Neutrophil (primary cell): ENCODE measurements at regions not wholly inside any gene's neighbourhood (a gene's known extent, or its start where the extent isn't known, plus 50 kb on each side); places are given as distances from the start of the nearest gene placed in this dataset.
"Not testable (repeated sequence)": the region's sequence is repeated elsewhere in the genome, so short reads cannot be mapped to it uniquely, and the experiment has no call there.

Source experiments
- H3K27ac ChIP-seq: fragments of 200-600 bp; sonication (generic); 2 replicates; pipeline ENCODE4 v1.5.1; 2016; ENCODE audit warnings: mild to moderate bottlenecking, moderate library complexity
- H3K27me3 ChIP-seq: fragments of 200-600 bp; sonication (generic); 2 replicates; pipeline ENCODE4 v1.6.0; 2016; ENCODE audit warnings: mild to moderate bottlenecking
- H3K36me3 ChIP-seq: fragments of 200-600 bp; sonication (generic); 2 replicates; pipeline ENCODE4 v1.5.1; 2017
- H3K4me1 ChIP-seq, 2 experiments: fragments of 200-600 bp in 1 of 2; sonication (generic) in 1 of 2; 1 replicate in 1 of 2; 2 replicates in 1 of 2; pipeline versions ENCODE4 v1.5.1 to v1.6.1; 2013 to 2016; ENCODE audit warnings: low read depth in 1 of 2, low read length in 1 of 2, mild to moderate bottlenecking in 1 of 2, moderate library complexity in 1 of 2; ENCODE audit not compliant: control insufficient read depth in 1 of 2, insufficient read depth in 1 of 2
- H3K4me3 ChIP-seq, 2 experiments: fragments of 200-600 bp in 1 of 2; sonication (generic) in 1 of 2; 1 replicate in 1 of 2; 2 replicates in 1 of 2; pipeline ENCODE4 v1.5.1; 2013 to 2016; ENCODE audit warnings: low read depth in 1 of 2, low read length in 1 of 2, mild to moderate bottlenecking in 1 of 2, moderate library complexity in 1 of 2
- H3K9me3 ChIP-seq: fragments of 200-600 bp; sonication (generic); 2 replicates; pipeline ENCODE4 v1.5.1; 2016
- TF ChIP-seq, protein P1 (sequence below): fragments of 200-600 bp; sonication (generic); IDR thresholded peaks from 2 replicates; pipeline ENCODE4 v1.5.1; 2016; ENCODE audit warnings: antibody characterized with exemption

DNA sequence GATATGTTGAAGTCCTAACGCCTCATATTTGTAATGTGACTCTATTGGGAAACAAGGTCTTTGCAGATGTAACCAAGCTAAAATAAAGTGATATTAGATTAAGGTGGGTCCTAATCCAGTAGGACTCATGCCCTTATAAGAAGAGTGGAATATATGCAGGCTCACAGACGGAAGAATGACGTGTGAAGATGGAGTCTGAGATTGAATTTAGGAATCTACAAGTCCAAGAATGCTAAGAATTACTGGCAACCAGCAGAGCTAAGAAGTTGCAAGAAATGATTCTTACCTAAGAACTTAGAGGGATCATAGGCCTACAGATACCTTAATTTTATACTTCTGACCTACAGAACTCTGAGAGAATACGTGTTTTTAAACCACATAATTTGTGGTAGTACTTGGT is 350.0 kb upstream of the ST8SIA4 start:
- Histone ChIP-seq H3K36me3 (no peaks in the 10 kb centered on the region), H3K9me3 (no peaks in the 10 kb centered on the region), H3K27me3 (no peaks in the 10 kb centered on the region), H3K4me3 (no peak overlapping the region), H3K27ac (no peak overlapping the region), H3K4me1 (no peaks in the 10 kb centered on the region)
- TF ChIP-seq, protein P1, sequence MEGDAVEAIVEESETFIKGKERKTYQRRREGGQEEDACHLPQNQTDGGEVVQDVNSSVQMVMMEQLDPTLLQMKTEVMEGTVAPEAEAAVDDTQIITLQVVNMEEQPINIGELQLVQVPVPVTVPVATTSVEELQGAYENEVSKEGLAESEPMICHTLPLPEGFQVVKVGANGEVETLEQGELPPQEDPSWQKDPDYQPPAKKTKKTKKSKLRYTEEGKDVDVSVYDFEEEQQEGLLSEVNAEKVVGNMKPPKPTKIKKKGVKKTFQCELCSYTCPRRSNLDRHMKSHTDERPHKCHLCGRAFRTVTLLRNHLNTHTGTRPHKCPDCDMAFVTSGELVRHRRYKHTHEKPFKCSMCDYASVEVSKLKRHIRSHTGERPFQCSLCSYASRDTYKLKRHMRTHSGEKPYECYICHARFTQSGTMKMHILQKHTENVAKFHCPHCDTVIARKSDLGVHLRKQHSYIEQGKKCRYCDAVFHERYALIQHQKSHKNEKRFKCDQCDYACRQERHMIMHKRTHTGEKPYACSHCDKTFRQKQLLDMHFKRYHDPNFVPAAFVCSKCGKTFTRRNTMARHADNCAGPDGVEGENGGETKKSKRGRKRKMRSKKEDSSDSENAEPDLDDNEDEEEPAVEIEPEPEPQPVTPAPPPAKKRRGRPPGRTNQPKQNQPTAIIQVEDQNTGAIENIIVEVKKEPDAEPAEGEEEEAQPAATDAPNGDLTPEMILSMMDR: no peak

DNA sequence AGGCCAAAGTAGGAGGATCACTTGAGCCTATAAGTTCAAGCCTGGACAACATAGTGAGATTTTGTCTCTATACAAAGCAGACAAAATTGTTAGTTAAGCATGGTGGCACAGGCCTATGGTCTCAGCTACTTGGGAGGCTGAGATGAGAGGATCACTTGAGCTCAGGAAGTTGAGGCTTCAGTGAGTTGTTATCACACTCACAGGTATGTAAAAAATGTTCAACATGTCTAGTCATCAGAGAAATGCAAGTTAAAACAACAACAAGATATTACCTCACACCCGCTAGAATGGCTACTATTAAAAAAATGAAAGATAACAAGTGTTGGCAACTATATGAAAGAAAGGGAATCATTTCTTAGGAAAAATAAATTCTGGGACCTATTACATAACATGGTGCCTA is 341.5 kb upstream of the ST8SIA4 start:
- TF ChIP-seq, protein P1: no peak
- no peak overlapping the region for H3K4me3 ChIP-seq
- H3K9me3 ChIP-seq: no peaks in the 10 kb centered on the region
- H3K27ac ChIP-seq: no peak overlapping the region
- no peaks in the 10 kb centered on the region for H3K4me1 ChIP-seq
- no peaks in the 10 kb centered on the region for H3K36me3 ChIP-seq
- no peaks in the 10 kb centered on the region for H3K27me3 ChIP-seq

DNA sequence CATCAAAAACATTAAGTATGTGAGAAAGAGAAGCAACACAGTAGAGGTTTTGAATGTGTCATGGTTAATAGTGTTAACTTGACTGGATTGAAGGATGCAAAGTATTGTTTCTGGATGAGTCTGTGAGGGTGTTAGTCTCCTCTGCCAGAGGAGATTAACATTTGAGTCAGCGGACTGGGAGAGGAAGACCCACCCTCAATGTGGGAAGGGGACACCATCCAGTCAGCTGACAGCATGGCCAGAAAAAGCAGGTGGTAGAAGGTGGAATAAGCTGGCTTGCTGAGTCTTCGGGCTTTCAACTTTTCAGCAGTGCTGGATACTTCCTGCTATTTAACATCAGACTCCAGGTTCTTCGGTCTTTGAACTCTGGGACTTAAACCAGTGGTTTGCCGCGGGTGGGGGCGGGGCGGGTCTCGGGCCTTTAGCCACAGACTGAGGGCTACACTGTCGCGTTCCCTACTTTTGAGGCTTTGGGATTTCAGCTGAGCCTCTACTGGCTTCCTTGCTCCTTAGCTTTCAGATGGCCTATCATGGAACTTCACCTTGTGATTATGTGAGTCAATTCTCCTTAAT is 309.9 kb upstream of the ST8SIA4 start:
- TF ChIP-seq, protein P1: no peak
- H3K27ac ChIP-seq: no peak overlapping the region
- H3K27me3 ChIP-seq: no peaks in the 10 kb centered on the region
- H3K4me3 ChIP-seq: no peak overlapping the region
- H3K9me3 ChIP-seq: no peaks in the 10 kb centered on the region
- no peaks in the 10 kb centered on the region for H3K4me1 ChIP-seq
- no peaks in the 10 kb centered on the region for H3K36me3 ChIP-seq

DNA sequence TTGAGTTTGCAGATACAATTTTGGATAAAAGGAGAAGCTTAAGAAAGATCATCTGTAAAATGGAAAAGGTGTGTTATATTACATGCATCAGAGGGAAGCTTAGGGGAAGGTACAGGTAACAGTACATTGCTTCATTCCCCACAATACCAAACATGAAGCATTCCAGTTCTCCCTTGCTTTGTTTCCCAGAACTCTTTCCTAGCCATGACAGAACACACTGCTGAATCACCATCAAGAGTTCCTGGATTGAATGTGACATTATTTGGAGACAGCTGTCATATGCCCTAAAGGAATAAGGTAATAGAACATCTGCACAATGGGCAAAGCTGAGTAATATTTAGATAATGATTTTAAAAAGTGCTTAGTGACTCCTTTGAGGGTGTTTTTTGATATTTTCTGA is 303.5 kb upstream of the ST8SIA4 start:
- no peak overlapping the region for H3K27ac ChIP-seq
- TF ChIP-seq, protein P1: no peak
- no peaks in the 10 kb centered on the region for H3K9me3 ChIP-seq

DNA sequence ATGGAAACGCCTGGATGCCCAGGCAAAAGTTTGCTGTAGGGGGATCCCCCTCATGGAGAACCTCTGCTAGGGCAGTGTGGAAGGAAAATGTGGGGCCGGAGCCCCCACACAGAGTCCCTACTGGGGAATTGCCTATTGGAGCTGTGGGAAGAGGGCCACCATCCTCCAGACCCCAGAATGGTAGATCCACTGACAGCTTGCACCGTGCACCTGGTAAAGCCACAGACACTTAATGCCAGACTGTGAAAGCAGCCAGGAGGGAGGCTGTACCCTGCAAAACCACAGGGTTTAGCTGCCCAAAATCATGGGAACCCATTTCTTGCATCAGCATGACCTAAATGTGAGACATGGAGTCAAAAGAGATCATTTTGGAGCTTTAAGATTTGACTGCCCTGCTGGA is 302.0 kb upstream of the ST8SIA4 start:
- not testable (repeated sequence) for H3K4me1 ChIP-seq, H3K27me3 ChIP-seq, H3K9me3 ChIP-seq, H3K27ac ChIP-seq, H3K36me3 ChIP-seq, H3K4me3 ChIP-seq

More for the DNA sequence above, 303.5 kb upstream of the ST8SIA4 start:
- H3K4me3 ChIP-seq: no peak overlapping the region
- H3K4me1 ChIP-seq: no peaks in the 10 kb centered on the region
- H3K27me3 ChIP-seq: no peaks in the 10 kb centered on the region
- H3K36me3 ChIP-seq: no peaks in the 10 kb centered on the region

DNA sequence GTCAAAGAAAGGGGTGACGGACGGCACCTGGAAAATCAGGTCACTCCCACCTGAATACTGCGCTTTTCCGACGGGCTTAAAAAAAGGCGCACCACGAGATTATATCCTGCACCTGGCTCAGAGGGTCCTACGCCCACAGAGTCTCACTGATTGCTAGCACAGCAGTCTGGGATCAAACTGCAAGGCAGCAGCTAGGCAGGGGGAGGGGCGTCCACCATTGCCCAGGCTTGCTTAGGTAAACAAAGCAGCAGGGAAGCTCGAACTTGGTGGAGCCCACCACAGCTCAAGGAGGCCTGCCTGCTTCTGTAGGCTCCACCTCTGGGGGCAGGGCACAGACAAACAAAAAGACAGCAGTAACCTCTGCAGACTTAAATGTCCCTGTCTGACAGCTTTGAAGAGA is 277.3 kb upstream of the ST8SIA4 start:
- not testable (repeated sequence) for H3K4me3 ChIP-seq, H3K36me3 ChIP-seq, H3K9me3 ChIP-seq, H3K4me1 ChIP-seq, H3K27me3 ChIP-seq, H3K27ac ChIP-seq

DNA sequence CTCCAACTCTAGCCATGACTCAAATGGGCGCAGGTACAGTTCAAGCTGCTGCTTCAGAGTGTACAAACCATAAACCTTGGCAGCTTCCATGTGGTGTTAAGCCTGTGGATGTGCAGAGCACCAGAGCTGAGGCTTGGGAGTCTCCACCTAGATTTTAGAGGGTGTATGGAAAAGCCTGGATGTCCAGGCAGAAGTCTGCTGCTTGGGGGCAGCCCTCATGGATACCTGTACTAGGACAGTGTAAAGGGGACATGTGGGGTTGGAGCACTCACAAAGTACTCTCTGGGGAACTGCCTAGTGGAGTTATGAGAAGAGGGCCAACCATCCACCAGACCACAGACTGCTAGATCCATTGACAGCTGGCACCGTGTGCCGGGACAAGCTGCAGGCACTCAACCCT is 273.5 kb upstream of the ST8SIA4 start:
- no peaks in the 10 kb centered on the region for H3K9me3 ChIP-seq

More for the DNA sequence above, 273.5 kb upstream of the ST8SIA4 start:
- Histone ChIP-seq H3K4me3 (no peak overlapping the region), H3K27ac (no peak overlapping the region), H3K27me3 (no peaks in the 10 kb centered on the region), H3K4me1 (no peaks in the 10 kb centered on the region), H3K36me3 (no peaks in the 10 kb centered on the region)
- TF ChIP-seq, protein P1: no peak
